CD4-positive, alpha-beta T cell (primary cell): ENCODE measurements at regions not wholly inside any gene's neighbourhood (a gene's known extent, or its start where the extent isn't known, plus 50 kb on each side); places are given as distances from the start of the nearest gene placed in this dataset.
"Not testable (repeated sequence)": the region's sequence is repeated elsewhere in the genome, so short reads cannot be mapped to it uniquely, and the experiment has no call there.

ENCODE experiments used
- ATAC-seq: fragments of 200-7000 bp; cut with Tn5 transposase; one replicate; pipeline ENCODE4 v1.10.0; 2022; ENCODE audit warnings: mild to moderate bottlenecking; ENCODE audit not compliant: poor library complexity
- CTCF ChIA-PET: fragments of 350-600 bp; sonication (Branson Sonifier 250); formaldehyde crosslinking; loops from one replicate; lab custom pipeline; 2021; ENCODE audit warnings: antibody characterized with exemption, inconsistent platforms; lab: Charles Lee
- POLR2A ChIA-PET: fragments of 350-600 bp; sonication (Branson Sonifier 250); formaldehyde crosslinking; loops from one replicate; lab custom pipeline; 2021; ENCODE audit warnings: antibody characterized with exemption, inconsistent platforms; lab: Charles Lee
- DNase-seq, 14 experiments: peaks; one replicate each; pipeline ENCODE4 v3.0.0-alpha.2; 2013 to 2020; ENCODE audit warnings: mixed read lengths in 2 of 14
- H3K27ac ChIP-seq, 2 donors: one replicate each; pipeline versions ENCODE4 v1.5.1 to v1.7.0; 2013; ENCODE audit warnings: low read length in 2 of 2, low read depth in 1 of 2, mild to moderate bottlenecking in 1 of 2
- H3K27me3 ChIP-seq, 2 experiments: 1 replicate in 1 of 2; 2 replicates in 1 of 2; pipeline versions ENCODE4 v1.6.1 to v1.7.0; 2013; ENCODE audit warnings: low read length in 2 of 2, control low read depth in 1 of 2, mild to moderate bottlenecking in 1 of 2, moderate library complexity in 1 of 2; ENCODE audit not compliant: insufficient read depth in 2 of 2, control insufficient read depth in 1 of 2
- H3K36me3 ChIP-seq: one replicate; pipeline ENCODE4 v1.6.1; 2013; ENCODE audit warnings: low read length, control low read depth; ENCODE audit not compliant: insufficient read depth
- H3K4me1 ChIP-seq: one replicate; pipeline ENCODE4 v1.6.1; 2013; ENCODE audit warnings: low read length, control low read depth; ENCODE audit not compliant: insufficient read depth
- H3K4me3 ChIP-seq: one replicate; pipeline ENCODE4 v1.5.1; 2013; ENCODE audit warnings: mild to moderate bottlenecking, low read length, moderate library complexity
- H3K9me3 ChIP-seq, 2 experiments: 1 replicate in 1 of 2; 2 replicates in 1 of 2; pipeline versions ENCODE4 v1.6.1 to v1.7.0; 2013; ENCODE audit warnings: low read length in 2 of 2, mild to moderate bottlenecking in 2 of 2, control low read depth in 1 of 2, moderate library complexity in 1 of 2; ENCODE audit not compliant: control insufficient read depth in 1 of 2, insufficient read depth in 1 of 2
- H3K27ac Mint-ChIP-seq: one replicate; pipeline ENCODE4 v1.8.0; 2020; ENCODE audit warnings: mixed read lengths
- H3K27me3 Mint-ChIP-seq: one replicate; pipeline ENCODE4 v1.8.0; 2021; ENCODE audit warnings: mixed read lengths
- H3K36me3 Mint-ChIP-seq: one replicate; pipeline ENCODE4 v1.8.0; 2021; ENCODE audit warnings: low read depth, mixed read lengths
- H3K4me1 Mint-ChIP-seq: one replicate; pipeline ENCODE4 v1.8.0; 2021; ENCODE audit warnings: low read depth, mixed read lengths
- H3K4me3 Mint-ChIP-seq: one replicate; pipeline ENCODE4 v1.8.0; 2020; ENCODE audit warnings: mild to moderate bottlenecking, mixed read lengths
- H3K9me3 Mint-ChIP-seq: one replicate; pipeline ENCODE4 v1.8.0; 2020; ENCODE audit warnings: mixed read lengths
- intact Hi-C, 2 experiments: fragments of 100-400 bp; cut with DNase I in 1 of 2; cut with micrococcal nuclease in 1 of 2; formaldehyde crosslinking; loops; one replicate each; pipeline versions ENCODE4 v1.15.1 to v1.9.0; 2023 to 2025; cut with DNase I, micrococcal nuclease
- TF ChIP-seq, protein P1 (sequence below): fragments of 200-600 bp; IDR thresholded peaks from one replicate; pipeline ENCODE4 v1.8.0; 2022; ENCODE audit warnings: antibody characterized with exemption, mild to moderate bottlenecking

DNA sequence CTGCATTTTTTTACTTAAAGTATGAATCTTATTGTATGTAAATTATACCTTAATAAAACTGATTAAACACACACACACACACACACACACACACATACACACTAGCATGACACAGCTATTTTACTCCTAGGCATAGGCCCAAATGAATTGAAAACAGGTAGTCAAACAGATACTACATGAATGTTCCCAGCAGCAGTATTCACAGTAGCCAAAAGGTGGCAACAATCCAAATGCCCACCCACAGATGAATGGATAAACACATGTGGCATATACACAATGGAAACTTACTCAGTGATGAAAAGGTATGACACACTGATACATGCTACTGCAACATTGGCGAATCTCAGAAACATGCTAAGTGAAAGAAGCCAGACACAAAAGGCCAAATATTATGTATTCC, 223.5 kb downstream of the CYB561 start:
- intact Hi-C loops, result no loop called here
- TF ChIP-seq, protein P1, sequence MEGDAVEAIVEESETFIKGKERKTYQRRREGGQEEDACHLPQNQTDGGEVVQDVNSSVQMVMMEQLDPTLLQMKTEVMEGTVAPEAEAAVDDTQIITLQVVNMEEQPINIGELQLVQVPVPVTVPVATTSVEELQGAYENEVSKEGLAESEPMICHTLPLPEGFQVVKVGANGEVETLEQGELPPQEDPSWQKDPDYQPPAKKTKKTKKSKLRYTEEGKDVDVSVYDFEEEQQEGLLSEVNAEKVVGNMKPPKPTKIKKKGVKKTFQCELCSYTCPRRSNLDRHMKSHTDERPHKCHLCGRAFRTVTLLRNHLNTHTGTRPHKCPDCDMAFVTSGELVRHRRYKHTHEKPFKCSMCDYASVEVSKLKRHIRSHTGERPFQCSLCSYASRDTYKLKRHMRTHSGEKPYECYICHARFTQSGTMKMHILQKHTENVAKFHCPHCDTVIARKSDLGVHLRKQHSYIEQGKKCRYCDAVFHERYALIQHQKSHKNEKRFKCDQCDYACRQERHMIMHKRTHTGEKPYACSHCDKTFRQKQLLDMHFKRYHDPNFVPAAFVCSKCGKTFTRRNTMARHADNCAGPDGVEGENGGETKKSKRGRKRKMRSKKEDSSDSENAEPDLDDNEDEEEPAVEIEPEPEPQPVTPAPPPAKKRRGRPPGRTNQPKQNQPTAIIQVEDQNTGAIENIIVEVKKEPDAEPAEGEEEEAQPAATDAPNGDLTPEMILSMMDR, result no peak
- ATAC-seq, result no peak
- Mint-ChIP-seq H3K4me3 (no peak overlapping the region), H3K27ac (no peak overlapping the region), H3K27me3 (no peaks in the 10 kb centered on the region), H3K4me1 (no peaks in the 10 kb centered on the region), H3K36me3 (peaks cover 11% of the 10 kb centered on the region), H3K9me3 (peaks cover 3% of the 10 kb centered on the region)
- ChIA-PET POLR2A (no interaction called here), CTCF (no interaction called here)
- DNase-seq, result no peak
- Histone ChIP-seq H3K36me3 (no peaks in the 10 kb centered on the region), H3K27me3 (no peaks in the 10 kb centered on the region), H3K27ac (no peak overlapping the region), H3K4me3 (no peak overlapping the region), H3K9me3 (no peaks in the 10 kb centered on the region), H3K4me1 (no peaks in the 10 kb centered on the region)

DNA sequence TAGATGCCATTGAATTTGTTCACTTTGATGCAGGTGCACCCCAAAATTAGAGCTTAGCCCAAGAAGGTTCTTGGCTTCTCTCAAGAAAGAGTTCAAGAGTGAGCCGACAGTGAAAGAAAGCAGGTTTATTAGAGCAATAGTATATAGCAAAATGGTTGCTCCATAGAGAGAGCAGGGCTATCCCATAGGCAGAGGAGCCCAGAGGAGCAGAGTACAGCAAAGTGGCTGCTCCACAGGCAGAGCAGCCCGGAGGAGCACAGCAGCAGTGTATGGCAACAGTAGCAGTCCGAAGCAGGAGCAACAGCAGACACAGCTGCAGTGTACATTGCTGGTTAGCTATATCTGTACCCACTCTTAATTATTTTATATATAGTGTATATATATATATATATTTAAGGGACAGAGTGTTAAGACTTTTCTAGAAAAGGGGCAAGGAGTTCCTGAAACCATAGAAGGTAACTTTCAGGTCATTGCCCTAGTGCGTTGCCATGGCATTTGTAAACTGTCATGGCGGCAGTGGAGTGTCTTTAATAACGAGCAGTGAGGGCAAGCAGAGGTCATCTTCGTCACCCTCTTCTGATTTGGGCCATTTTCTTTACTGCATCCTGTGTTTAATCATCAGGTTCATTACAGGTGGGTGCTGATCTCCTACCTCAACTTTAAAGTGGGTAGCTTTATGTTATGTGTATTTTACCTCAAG, 222.7 kb downstream of the CYB561 start:
- Histone ChIP-seq H3K9me3 (no peaks in the 10 kb centered on the region), H3K4me1 (no peaks in the 10 kb centered on the region), H3K27me3 (no peaks in the 10 kb centered on the region), H3K27ac (no peak overlapping the region), H3K36me3 (no peaks in the 10 kb centered on the region), H3K4me3 (no peak overlapping the region)
- Mint-ChIP-seq H3K27ac (no peak overlapping the region), H3K36me3 (peaks cover 15% of the 10 kb centered on the region), H3K4me3 (no peak overlapping the region), H3K9me3 (peaks cover 3% of the 10 kb centered on the region), H3K4me1 (no peaks in the 10 kb centered on the region), H3K27me3 (no peaks in the 10 kb centered on the region)
- intact Hi-C loops, result no loop called here
- ATAC-seq (no peak), DNase-seq (no peak)
- TF ChIP-seq, protein P1, result no peak
- POLR2A ChIA-PET, result no interaction called here
- CTCF ChIA-PET, result no interaction called here

DNA sequence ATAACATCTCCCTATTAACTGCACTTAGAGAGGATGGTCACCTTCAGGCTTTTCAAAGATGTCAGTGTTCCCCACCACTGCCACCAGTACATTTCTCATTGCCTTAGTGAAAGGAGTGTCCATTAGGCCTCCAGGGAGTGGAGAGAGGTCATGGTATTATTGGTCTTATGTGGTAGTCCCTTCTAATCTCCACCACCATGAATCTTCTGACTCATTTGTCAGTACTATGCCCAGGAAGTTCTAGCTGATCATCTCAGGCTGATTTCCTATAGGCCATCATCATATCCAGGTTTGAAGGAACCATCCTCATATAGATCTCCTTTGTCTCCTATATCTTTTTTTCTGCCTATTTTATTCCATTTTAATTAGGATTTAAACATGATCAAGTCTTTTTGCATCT, 221.5 kb downstream of the CYB561 start:
- POLR2A ChIA-PET, result no interaction called here
- no peak for DNase-seq
- intact Hi-C loops, result no loop called here
- H3K4me1 Mint-ChIP-seq, result no peaks in the 10 kb centered on the region
- Histone ChIP-seq H3K4me1 (no peaks in the 10 kb centered on the region), H3K27me3 (no peaks in the 10 kb centered on the region), H3K9me3 (no peaks in the 10 kb centered on the region), H3K4me3 (no peak overlapping the region), H3K27ac (no peak overlapping the region), H3K36me3 (no peaks in the 10 kb centered on the region)
- no peaks in the 10 kb centered on the region for H3K27me3 Mint-ChIP-seq
- no peak overlapping the region for H3K27ac Mint-ChIP-seq
- CTCF ChIA-PET, result no interaction called here
- peaks cover 21% of the 10 kb centered on the region for H3K36me3 Mint-ChIP-seq
- TF ChIP-seq, protein P1, result no peak
- peaks cover 3% of the 10 kb centered on the region for H3K9me3 Mint-ChIP-seq
- H3K4me3 Mint-ChIP-seq, result no peak overlapping the region
- no peak for ATAC-seq

DNA sequence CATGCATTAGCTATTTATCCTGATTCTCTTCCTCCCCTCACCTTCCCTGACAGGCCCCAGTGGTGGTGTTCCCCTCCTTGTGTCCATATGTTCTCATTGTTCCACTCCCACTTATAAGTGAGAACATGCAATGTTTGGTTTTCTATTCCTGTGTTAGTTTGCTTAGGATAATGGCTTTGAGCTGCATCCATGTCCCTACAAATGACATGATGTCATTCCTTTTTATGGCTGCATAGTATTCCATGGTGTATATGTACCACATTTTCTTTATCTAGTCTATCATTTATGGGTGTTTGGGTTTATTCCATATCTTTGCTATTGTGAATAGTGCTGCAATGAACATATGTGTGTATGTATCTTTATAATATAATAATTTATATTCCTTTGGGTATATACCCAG, 219.4 kb downstream of the CYB561 start:
- H3K27me3 Mint-ChIP-seq, H3K27ac Mint-ChIP-seq, ATAC-seq, intact Hi-C loops, H3K4me3 ChIP-seq, DNase-seq, H3K27me3 ChIP-seq, H3K4me3 Mint-ChIP-seq, POLR2A ChIA-PET, H3K4me1 Mint-ChIP-seq, H3K36me3 ChIP-seq, H3K4me1 ChIP-seq, H3K27ac ChIP-seq, CTCF ChIA-PET: not testable (repeated sequence)
- peaks cover 39% of the 10 kb centered on the region for H3K36me3 Mint-ChIP-seq
- H3K9me3 ChIP-seq, result peaks cover 0 to 11% of the 10 kb centered on the region in 2 experiments
- H3K9me3 Mint-ChIP-seq, result peaks cover 18% of the 10 kb centered on the region

DNA sequence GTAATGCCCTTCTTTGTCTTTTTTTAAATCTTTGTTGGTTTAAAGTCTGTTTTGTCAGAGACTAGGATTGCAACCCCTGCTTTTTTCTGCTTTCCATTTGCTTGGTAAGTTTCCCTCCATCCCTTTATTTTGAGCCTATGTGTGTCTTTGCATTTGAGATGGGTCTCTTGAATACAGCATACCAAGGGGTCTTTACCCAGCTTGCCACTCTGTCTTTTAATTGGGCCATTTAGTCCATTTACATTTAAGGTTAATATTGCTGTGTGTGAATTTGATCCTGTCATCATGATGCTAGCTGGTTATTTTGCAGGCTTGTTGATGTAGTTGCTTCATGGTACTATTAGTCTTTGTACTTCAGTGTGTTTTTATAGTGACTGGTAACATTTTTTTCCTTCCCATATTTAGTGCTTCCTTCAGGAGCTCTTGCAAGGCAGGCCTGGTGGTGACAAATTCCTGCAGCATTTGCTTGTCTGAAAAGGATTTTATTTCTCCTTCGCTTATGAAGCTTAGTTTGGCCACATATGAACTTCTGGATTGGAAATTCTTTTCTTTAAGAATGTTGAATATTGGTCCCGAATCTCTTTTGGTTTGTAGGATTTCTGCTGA, 215.0 kb downstream of the CYB561 start:
- ATAC-seq, CTCF ChIA-PET, POLR2A ChIA-PET, H3K4me3 ChIP-seq, intact Hi-C loops, DNase-seq, H3K27me3 Mint-ChIP-seq, H3K4me1 ChIP-seq, H3K27ac ChIP-seq, H3K36me3 ChIP-seq, H3K4me3 Mint-ChIP-seq, H3K27ac Mint-ChIP-seq, H3K27me3 ChIP-seq, H3K4me1 Mint-ChIP-seq: not testable (repeated sequence)
- H3K9me3 Mint-ChIP-seq, result peaks cover 20% of the 10 kb centered on the region
- peaks cover 53% of the 10 kb centered on the region for H3K36me3 Mint-ChIP-seq
- peaks cover 11% of the 10 kb centered on the region in 2 experiments for H3K9me3 ChIP-seq
